ENCODE measurements at regions not wholly inside any gene's neighbourhood (a gene's known extent, or its start where the extent isn't known, plus 50 kb on each side); places are given as distances from the start of the nearest gene placed in this dataset.
"Not testable (repeated sequence)": the region's sequence is repeated elsewhere in the genome, so short reads cannot be mapped to it uniquely, and the experiment has no call there.

GRCh38 chr2:84170979-84171378, 288.1 kb downstream of the SUCLG1 start:
- no peak for DNase-seq
- H3K36me3 ChIP-seq, result no peaks in the 10 kb centered on the region

DNA sequence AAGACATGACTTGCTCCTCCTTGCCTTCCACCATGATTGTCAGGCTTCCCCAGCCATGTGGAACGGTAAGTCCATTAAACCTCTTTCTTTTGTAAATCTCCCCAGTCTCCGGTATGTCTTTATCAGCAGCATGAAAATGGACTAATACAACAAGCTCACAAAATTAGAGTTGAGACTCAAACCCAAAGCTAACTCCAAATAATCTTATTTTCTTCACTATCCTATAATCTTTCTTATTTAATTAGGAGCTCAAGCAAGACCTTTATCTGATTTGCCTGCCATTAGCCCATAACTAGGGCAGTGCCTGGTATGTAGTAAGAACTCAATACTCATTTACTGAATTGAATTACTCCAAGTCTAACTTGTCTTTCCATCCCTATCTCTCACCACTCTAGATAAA, 289.2 kb downstream of the SUCLG1 start:
- H3K27ac ChIP-seq (replicated peaks), result no peak overlapping the region
- no peaks in the 10 kb centered on the region for H3K4me1 ChIP-seq
- TF ChIP-seq, protein P1, sequence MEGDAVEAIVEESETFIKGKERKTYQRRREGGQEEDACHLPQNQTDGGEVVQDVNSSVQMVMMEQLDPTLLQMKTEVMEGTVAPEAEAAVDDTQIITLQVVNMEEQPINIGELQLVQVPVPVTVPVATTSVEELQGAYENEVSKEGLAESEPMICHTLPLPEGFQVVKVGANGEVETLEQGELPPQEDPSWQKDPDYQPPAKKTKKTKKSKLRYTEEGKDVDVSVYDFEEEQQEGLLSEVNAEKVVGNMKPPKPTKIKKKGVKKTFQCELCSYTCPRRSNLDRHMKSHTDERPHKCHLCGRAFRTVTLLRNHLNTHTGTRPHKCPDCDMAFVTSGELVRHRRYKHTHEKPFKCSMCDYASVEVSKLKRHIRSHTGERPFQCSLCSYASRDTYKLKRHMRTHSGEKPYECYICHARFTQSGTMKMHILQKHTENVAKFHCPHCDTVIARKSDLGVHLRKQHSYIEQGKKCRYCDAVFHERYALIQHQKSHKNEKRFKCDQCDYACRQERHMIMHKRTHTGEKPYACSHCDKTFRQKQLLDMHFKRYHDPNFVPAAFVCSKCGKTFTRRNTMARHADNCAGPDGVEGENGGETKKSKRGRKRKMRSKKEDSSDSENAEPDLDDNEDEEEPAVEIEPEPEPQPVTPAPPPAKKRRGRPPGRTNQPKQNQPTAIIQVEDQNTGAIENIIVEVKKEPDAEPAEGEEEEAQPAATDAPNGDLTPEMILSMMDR (IDR thresholded peaks at IDR 0.05; ENCODE audit: borderline replicate concordance), result no peak
- H3K9me3 ChIP-seq (replicated peaks), result no peaks in the 10 kb centered on the region
- no peak overlapping the region for H3K4me3 ChIP-seq
- H3K36me3 ChIP-seq, result no peaks in the 10 kb centered on the region
- DNase-seq, result no peak
- H3K27me3 ChIP-seq (ENCODE audit: low read depth), result no peaks in the 10 kb centered on the region
- intact Hi-C loops (cut with micrococcal nuclease), result no loop called here

More at GRCh38 chr2:84170979-84171378, 288.1 kb downstream of the SUCLG1 start:
- H3K4me3 ChIP-seq, result no peak overlapping the region
- intact Hi-C loops (cut with micrococcal nuclease), result no loop called here
- H3K27me3 ChIP-seq (ENCODE audit: low read depth), result no peaks in the 10 kb centered on the region
- H3K27ac ChIP-seq (replicated peaks), result no peak overlapping the region
- no peaks in the 10 kb centered on the region for H3K4me1 ChIP-seq
- H3K9me3 ChIP-seq (replicated peaks), result no peaks in the 10 kb centered on the region
- TF ChIP-seq, protein P1 (IDR thresholded peaks at IDR 0.05; ENCODE audit: borderline replicate concordance), result no peak

GRCh38 chr2:84168552-84168951, 290.5 kb downstream of the SUCLG1 start:
- H3K4me3 ChIP-seq; H3K4me1 ChIP-seq; DNase-seq; intact Hi-C loops (cut with micrococcal nuclease); H3K27ac ChIP-seq (replicated peaks); H3K27me3 ChIP-seq (ENCODE audit: low read depth); H3K36me3 ChIP-seq; H3K9me3 ChIP-seq (replicated peaks): not testable (repeated sequence)

- DNase-seq, result no peak
- intact Hi-C loops (cut with micrococcal nuclease), result no loop called here
- Histone ChIP-seq H3K9me3 (replicated peaks) (no peaks in the 10 kb centered on the region), H3K27ac (replicated peaks) (no peak overlapping the region), H3K27me3 (ENCODE audit: low read depth) (no peaks in the 10 kb centered on the region), H3K4me1 (no peaks in the 10 kb centered on the region), H3K36me3 (no peaks in the 10 kb centered on the region), H3K4me3 (no peak overlapping the region)
- TF ChIP-seq, protein P1 (IDR thresholded peaks at IDR 0.05; ENCODE audit: borderline replicate concordance), result no peak
These were observed 293.8 kb downstream of the SUCLG1 start for GRCh38 chr2:84165256-84165655.

GRCh38 chr2:84160453-84160852, 298.6 kb downstream of the SUCLG1 start:
- intact Hi-C loops (cut with micrococcal nuclease), result no loop called here
- no peak overlapping the region for H3K4me3 ChIP-seq
- H3K36me3 ChIP-seq, result no peaks in the 10 kb centered on the region
- H3K27ac ChIP-seq (replicated peaks), result no peak overlapping the region
- no peaks in the 10 kb centered on the region for H3K4me1 ChIP-seq
- no peaks in the 10 kb centered on the region for H3K27me3 ChIP-seq (ENCODE audit: low read depth)
- no peak for DNase-seq
- no peaks in the 10 kb centered on the region for H3K9me3 ChIP-seq (replicated peaks)
- TF ChIP-seq, protein P1 (IDR thresholded peaks at IDR 0.05; ENCODE audit: borderline replicate concordance), result no peak

DNA sequence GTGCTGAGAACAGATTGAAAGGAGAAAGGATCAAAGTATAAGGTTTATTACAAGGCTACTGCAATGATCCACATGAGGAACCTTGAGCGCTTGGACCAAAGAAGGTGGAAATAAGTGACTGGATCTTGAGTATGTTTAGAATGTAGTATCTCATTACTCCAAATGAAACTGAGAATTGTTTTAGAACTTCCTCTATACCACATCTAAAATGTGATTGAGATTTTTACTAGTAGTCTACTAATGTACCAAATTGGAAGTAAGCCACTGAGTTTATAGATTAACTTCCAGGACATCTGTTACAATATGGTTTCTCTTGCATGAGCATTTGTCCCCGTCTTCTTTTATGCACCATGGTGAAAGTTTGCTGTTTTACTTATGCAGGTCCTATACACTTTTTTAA, 300.5 kb downstream of the SUCLG1 start:
- H3K36me3 ChIP-seq, result no peaks in the 10 kb centered on the region
- no peak overlapping the region for H3K27ac ChIP-seq (replicated peaks)
- intact Hi-C loops (cut with micrococcal nuclease), result no loop called here
- no peaks in the 10 kb centered on the region for H3K9me3 ChIP-seq (replicated peaks)
- H3K4me1 ChIP-seq, result no peaks in the 10 kb centered on the region
- DNase-seq, result no peak
- TF ChIP-seq, protein P1 (IDR thresholded peaks at IDR 0.05; ENCODE audit: borderline replicate concordance), result no peak
- no peaks in the 10 kb centered on the region for H3K27me3 ChIP-seq (ENCODE audit: low read depth)
- no peak overlapping the region for H3K4me3 ChIP-seq

Data from left ventricle myocardium inferior (tissue), 1 donor.